Activated CD4-positive, alpha-beta T cell treated with anti-CD3 and anti-CD28 coated beads for 36 hours (primary cell): ENCODE measurements at regions not wholly inside any gene's neighbourhood (a gene's known extent, or its start where the extent isn't known, plus 50 kb on each side); places are given as distances from the start of the nearest gene placed in this dataset.
"Not testable (repeated sequence)": the region's sequence is repeated elsewhere in the genome, so short reads cannot be mapped to it uniquely, and the experiment has no call there.

Source experiments
- ATAC-seq: fragments of 200-7000 bp; cut with Tn5 transposase; one replicate; pipeline ENCODE4 v1.10.0; 2021; ENCODE audit warnings: mild to moderate bottlenecking, moderate library complexity
- CTCF ChIA-PET: fragments of 350-600 bp; sonication (Branson Sonifier 250); formaldehyde crosslinking; loops from one replicate; lab custom pipeline; 2021; ENCODE audit warnings: antibody characterized with exemption; lab: Charles Lee
- POLR2A ChIA-PET: fragments of 350-600 bp; sonication (Branson Sonifier 250); formaldehyde crosslinking; loops from one replicate; lab custom pipeline; 2021; ENCODE audit warnings: antibody characterized with exemption, inconsistent platforms; lab: Charles Lee
- DNase-seq: peaks from one replicate; pipeline ENCODE4 v3.0.0-alpha.2; 2020
- H3K27ac Mint-ChIP-seq: one replicate; pipeline ENCODE4 v1.8.0; 2021; ENCODE audit warnings: mixed read lengths
- H3K27me3 Mint-ChIP-seq: one replicate; pipeline ENCODE4 v1.8.0; 2021; ENCODE audit warnings: mixed read lengths
- H3K36me3 Mint-ChIP-seq: one replicate; pipeline ENCODE4 v1.8.0; 2021; ENCODE audit warnings: low read depth, mixed read lengths
- H3K4me1 Mint-ChIP-seq: one replicate; pipeline ENCODE4 v1.8.0; 2021; ENCODE audit warnings: mixed read lengths
- H3K4me3 Mint-ChIP-seq: one replicate; pipeline ENCODE4 v1.8.0; 2021; ENCODE audit warnings: mild to moderate bottlenecking, moderate library complexity, mixed read lengths
- H3K9me3 Mint-ChIP-seq: one replicate; pipeline ENCODE4 v1.8.0; 2021; ENCODE audit warnings: low read depth, mixed read lengths
- intact Hi-C, 2 experiments: fragments of 100-400 bp; cut with DNase I in 1 of 2; cut with micrococcal nuclease in 1 of 2; formaldehyde crosslinking; loops; one replicate each; pipeline versions ENCODE4 v1.14.2 to v1.15.1; 2022 to 2024; cut with DNase I, micrococcal nuclease

- Mint-ChIP-seq H3K27ac (no peak overlapping the region), H3K4me3 (no peak overlapping the region), H3K9me3 (peaks cover 11% of the 10 kb centered on the region), H3K4me1 (no peaks in the 10 kb centered on the region), H3K36me3 (peaks cover 2% of the 10 kb centered on the region), H3K27me3 (peaks cover 27% of the 10 kb centered on the region)
- ChIA-PET POLR2A (no interaction called here), CTCF (no interaction called here)
- ATAC-seq (no peak), DNase-seq (no peak)
- intact Hi-C loops, result no loop called here
Observed at GRCh38 chr3:64438066-64438465, 212.8 kb upstream of the PRICKLE2 start.

GRCh38 chr3:64437131-64437530 lies 211.9 kb upstream of the PRICKLE2 start:
- Mint-ChIP-seq H3K27ac (no peak overlapping the region), H3K27me3 (peaks cover 21% of the 10 kb centered on the region), H3K9me3 (peaks cover 11% of the 10 kb centered on the region), H3K36me3 (peaks cover 2% of the 10 kb centered on the region), H3K4me3 (no peak overlapping the region), H3K4me1 (no peaks in the 10 kb centered on the region)
- DNase-seq (no peak), ATAC-seq (no peak)
- POLR2A ChIA-PET, result no interaction called here
- CTCF ChIA-PET, result no interaction called here
- intact Hi-C loops, result no loop called here

- ATAC-seq, intact Hi-C loops, H3K4me1 Mint-ChIP-seq, H3K27ac Mint-ChIP-seq, H3K36me3 Mint-ChIP-seq, POLR2A ChIA-PET, H3K4me3 Mint-ChIP-seq, DNase-seq: not testable (repeated sequence)
- CTCF ChIA-PET, result interaction anchor here (1.8 kb wide), 1 partner anchor 28 kb away, joined by 3 read pairs; no protein-coding TSS in a partner anchor
- Mint-ChIP-seq H3K9me3 (peaks cover 11% of the 10 kb centered on the region), H3K27me3 (peaks cover 15% of the 10 kb centered on the region)
Observed at GRCh38 chr3:64435023-64435422, 209.8 kb upstream of the PRICKLE2 start.

DNA sequence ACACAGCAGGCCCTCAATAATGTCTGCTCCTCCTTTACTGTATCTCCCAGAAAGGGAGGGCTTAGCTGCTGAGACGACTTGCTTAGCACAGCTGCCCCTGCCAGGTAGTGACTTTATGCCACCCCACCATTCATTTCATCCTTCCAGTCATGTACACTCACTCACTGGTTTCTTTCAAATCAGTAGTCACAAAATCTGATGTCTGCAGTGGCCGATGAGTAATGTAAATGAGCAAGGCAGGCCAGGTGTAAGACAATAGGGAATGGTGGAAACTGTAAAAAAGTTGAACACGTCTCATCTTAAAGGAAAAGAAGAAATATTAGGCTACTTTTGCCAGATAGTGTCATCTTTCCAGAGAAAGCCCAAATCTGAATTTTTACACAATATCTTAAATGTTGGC lies 207.6 kb upstream of the PRICKLE2 start:
- intact Hi-C loops, result no loop called here

DNA sequence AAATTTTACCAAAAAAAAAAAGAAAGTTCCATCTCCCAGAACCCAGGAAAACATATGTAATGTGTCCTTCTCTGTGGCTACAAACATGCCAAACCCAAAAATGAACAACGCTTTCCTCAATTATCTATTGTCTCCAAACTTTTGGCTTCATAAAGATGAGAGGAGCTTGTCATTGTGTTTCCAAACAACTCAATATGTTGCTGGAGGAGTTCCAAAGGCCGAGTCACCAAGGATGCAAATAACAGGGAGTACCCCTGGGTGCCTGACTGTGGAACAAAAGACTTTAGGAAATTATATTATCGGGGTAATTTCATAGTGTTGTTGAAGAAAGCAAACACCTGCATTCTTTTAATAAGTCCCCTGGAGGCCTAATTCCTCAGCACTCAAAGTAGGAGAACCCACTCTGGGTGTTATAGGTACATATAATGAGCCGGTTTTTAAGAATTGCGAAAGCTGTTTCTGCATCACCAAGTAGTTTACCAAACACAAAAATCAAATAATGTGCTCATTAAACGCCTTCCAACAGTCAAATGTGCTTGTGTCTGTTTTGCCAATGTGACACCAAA lies 206.3 kb upstream of the PRICKLE2 start:
- no peak overlapping the region for H3K4me3 Mint-ChIP-seq
- peaks cover 15% of the 10 kb centered on the region for H3K27me3 Mint-ChIP-seq
- ChIA-PET CTCF (no interaction called here), POLR2A (no interaction called here)
- H3K9me3 Mint-ChIP-seq, result peaks cover 6% of the 10 kb centered on the region
- H3K4me1 Mint-ChIP-seq, result no peaks in the 10 kb centered on the region
- DNase-seq, result no peak
- intact Hi-C loops, result no loop called here
- peaks cover 2% of the 10 kb centered on the region for H3K36me3 Mint-ChIP-seq
- ATAC-seq, result no peak
- no peak overlapping the region for H3K27ac Mint-ChIP-seq

More for the DNA sequence above, 207.6 kb upstream of the PRICKLE2 start:
- DNase-seq (no peak), ATAC-seq (no peak)
- no peak overlapping the region for H3K4me3 Mint-ChIP-seq
- CTCF ChIA-PET, result interaction anchor here (0.6 kb wide), 1 partner anchor 319 kb away, joined by 3 read pairs; no protein-coding TSS in a partner anchor
- no peak overlapping the region for H3K27ac Mint-ChIP-seq
- H3K4me1 Mint-ChIP-seq, result no peaks in the 10 kb centered on the region
- peaks cover 15% of the 10 kb centered on the region for H3K27me3 Mint-ChIP-seq
- peaks cover 2% of the 10 kb centered on the region for H3K36me3 Mint-ChIP-seq
- POLR2A ChIA-PET, result no interaction called here
- peaks cover 11% of the 10 kb centered on the region for H3K9me3 Mint-ChIP-seq

GRCh38 chr3:64427671-64428070 lies 202.4 kb upstream of the PRICKLE2 start:
- H3K4me1 Mint-ChIP-seq, result no peaks in the 10 kb centered on the region
- H3K36me3 Mint-ChIP-seq, result no peaks in the 10 kb centered on the region
- ChIA-PET POLR2A (no interaction called here), CTCF (no interaction called here)
- no peak overlapping the region for H3K27ac Mint-ChIP-seq
- H3K27me3 Mint-ChIP-seq, result peaks cover 12% of the 10 kb centered on the region
- ATAC-seq (no peak), DNase-seq (no peak)
- H3K4me3 Mint-ChIP-seq, result no peak overlapping the region
- intact Hi-C loops, result no loop called here
- H3K9me3 Mint-ChIP-seq, result no peaks in the 10 kb centered on the region

DNA sequence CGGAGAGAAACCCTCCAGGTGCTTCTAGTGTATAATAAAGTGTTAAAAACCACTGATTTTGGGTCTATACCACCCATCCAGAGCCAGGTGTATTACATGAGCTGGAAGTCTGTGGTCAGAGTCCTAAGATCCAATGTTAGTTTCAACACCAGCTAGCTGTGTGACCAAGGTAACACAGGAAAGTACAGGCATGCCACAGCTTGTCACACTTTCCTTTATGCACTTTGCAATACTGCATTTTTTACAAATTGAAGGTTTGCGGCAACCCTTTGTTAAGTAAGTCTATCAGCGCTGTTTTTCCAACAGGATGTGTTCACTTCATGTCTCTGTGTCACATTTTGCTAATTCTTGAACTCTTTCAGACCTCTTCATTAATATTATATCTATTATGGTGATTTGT lies 201.3 kb upstream of the PRICKLE2 start:
- Mint-ChIP-seq H3K27ac (no peak overlapping the region), H3K9me3 (no peaks in the 10 kb centered on the region), H3K4me3 (no peak overlapping the region), H3K27me3 (peaks cover 12% of the 10 kb centered on the region), H3K4me1 (no peaks in the 10 kb centered on the region), H3K36me3 (no peaks in the 10 kb centered on the region)
- ChIA-PET POLR2A (interaction anchor here (0.6 kb wide), 1 partner anchor 29 kb away, joined by 5 read pairs; no protein-coding TSS in a partner anchor), CTCF (no interaction called here)
- intact Hi-C loops, result no loop called here
- DNase-seq (no peak), ATAC-seq (no peak)

GRCh38 chr3:64422932-64423331 lies 197.7 kb upstream of the PRICKLE2 start:
- no peak overlapping the region for H3K27ac Mint-ChIP-seq
- H3K4me1 Mint-ChIP-seq, result no peaks in the 10 kb centered on the region

GRCh38 chr3:64422192-64422591 lies 196.9 kb upstream of the PRICKLE2 start:
- H3K36me3 Mint-ChIP-seq, result no peaks in the 10 kb centered on the region
- no peak overlapping the region for H3K4me3 Mint-ChIP-seq
- intact Hi-C loops, result no loop called here
- H3K27ac Mint-ChIP-seq, result no peak overlapping the region
- DNase-seq, result no peak
- ATAC-seq, result no peak
- H3K27me3 Mint-ChIP-seq, result peaks cover 7% of the 10 kb centered on the region
- H3K9me3 Mint-ChIP-seq, result no peaks in the 10 kb centered on the region
- no peaks in the 10 kb centered on the region for H3K4me1 Mint-ChIP-seq
- POLR2A ChIA-PET, result interaction anchor here (0.7 kb wide), 1 partner anchor 10 kb away, joined by 3 read pairs; no protein-coding TSS in a partner anchor
- CTCF ChIA-PET, result no interaction called here

More at GRCh38 chr3:64422932-64423331, 197.7 kb upstream of the PRICKLE2 start:
- intact Hi-C loops, result no loop called here
- Mint-ChIP-seq H3K36me3 (no peaks in the 10 kb centered on the region), H3K9me3 (no peaks in the 10 kb centered on the region), H3K27me3 (peaks cover 8% of the 10 kb centered on the region), H3K4me3 (no peak overlapping the region)
- POLR2A ChIA-PET, result no interaction called here
- DNase-seq (no peak), ATAC-seq (no peak)
- CTCF ChIA-PET, result no interaction called here

DNA sequence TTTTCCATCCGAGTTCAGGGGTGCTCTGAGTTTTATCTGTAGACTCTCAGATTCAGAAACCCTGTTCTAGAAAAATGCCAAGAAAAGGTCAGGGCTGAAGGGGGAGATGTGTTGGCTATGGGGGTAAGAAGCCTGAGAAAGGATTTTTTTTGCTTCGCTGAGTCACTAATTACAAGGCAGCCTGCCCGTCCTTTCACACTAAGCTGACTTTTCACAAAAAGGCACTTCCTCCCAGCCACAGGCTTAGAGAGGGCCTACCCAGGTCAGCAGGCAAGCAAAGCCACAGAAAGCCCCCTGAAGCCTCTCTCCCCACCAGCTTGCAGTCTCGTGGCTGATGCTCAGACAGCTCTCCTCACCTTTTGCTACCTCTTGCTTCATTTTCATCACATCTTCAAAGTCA lies 192.6 kb upstream of the PRICKLE2 start:
- H3K4me3 Mint-ChIP-seq, result no peak overlapping the region
- CTCF ChIA-PET, result no interaction called here
- POLR2A ChIA-PET, result no interaction called here
- no peaks in the 10 kb centered on the region for H3K9me3 Mint-ChIP-seq
- H3K27me3 Mint-ChIP-seq, result peaks cover 11% of the 10 kb centered on the region
- no peak overlapping the region for H3K27ac Mint-ChIP-seq
- intact Hi-C loops, result no loop called here
- DNase-seq (no peak), ATAC-seq (no peak)
- no peaks in the 10 kb centered on the region for H3K4me1 Mint-ChIP-seq
- no peaks in the 10 kb centered on the region for H3K36me3 Mint-ChIP-seq

DNA sequence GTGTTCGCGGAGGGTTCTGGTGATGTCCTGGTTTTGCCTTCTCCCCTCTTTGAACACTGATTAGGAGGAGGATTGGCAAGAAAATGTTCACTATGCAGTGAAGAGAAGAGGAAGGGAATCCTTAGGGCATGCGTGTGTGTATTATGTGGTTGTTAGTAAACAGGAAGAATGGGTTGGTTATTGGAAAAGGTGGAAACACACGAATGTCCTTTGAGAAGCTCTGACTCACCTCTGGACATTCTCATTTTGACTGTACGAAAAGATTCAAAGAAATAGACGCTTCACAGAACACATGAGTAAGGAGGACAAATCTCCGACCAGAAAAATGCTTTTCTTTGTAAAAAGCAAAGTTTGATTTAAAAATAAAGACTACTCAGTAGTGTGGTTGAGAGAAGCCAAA lies 188.8 kb upstream of the PRICKLE2 start:
- Mint-ChIP-seq H3K9me3 (no peaks in the 10 kb centered on the region), H3K27me3 (peaks cover 13% of the 10 kb centered on the region), H3K4me3 (no peak overlapping the region), H3K4me1 (no peaks in the 10 kb centered on the region), H3K36me3 (no peaks in the 10 kb centered on the region), H3K27ac (no peak overlapping the region)
- intact Hi-C loops, result no loop called here
- ATAC-seq (no peak), DNase-seq (no peak)
- ChIA-PET CTCF (no interaction called here), POLR2A (no interaction called here)

DNA sequence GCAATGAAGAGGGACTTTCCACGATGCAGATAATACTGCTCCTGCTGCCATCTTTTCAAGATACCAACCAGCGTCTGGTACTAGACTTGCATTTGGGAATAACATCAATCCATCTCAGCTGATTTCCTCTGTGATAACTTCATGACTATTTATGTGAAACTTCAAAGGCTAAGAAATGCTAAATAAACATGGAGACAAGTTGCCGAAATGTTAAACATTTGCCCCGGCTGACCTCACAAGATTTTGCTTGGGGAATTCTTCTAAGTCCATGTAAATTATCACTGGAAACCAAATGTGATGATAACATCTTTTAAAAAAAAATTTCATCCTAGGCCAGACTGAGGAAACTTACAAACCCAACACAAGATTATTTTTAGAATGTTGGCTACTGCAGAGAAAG lies 185.8 kb upstream of the PRICKLE2 start:
- ChIA-PET POLR2A (no interaction called here), CTCF (no interaction called here)
- Mint-ChIP-seq H3K27ac (no peak overlapping the region), H3K27me3 (peaks cover 16% of the 10 kb centered on the region), H3K36me3 (no peaks in the 10 kb centered on the region), H3K9me3 (no peaks in the 10 kb centered on the region), H3K4me3 (no peak overlapping the region), H3K4me1 (no peaks in the 10 kb centered on the region)
- intact Hi-C loops, result no loop called here
- ATAC-seq (no peak), DNase-seq (no peak)
